Colonic mucosa (tissue), 4 donors: ENCODE measurements at regions not wholly inside any gene's neighbourhood (a gene's known extent, or its start where the extent isn't known, plus 50 kb on each side); places are given as distances from the start of the nearest gene placed in this dataset.

Source experiments
- DNase-seq: peaks from one replicate; pipeline ENCODE4 v3.0.0-alpha.2; 2020
- H3K27ac ChIP-seq: fragments of 200-600 bp; one replicate; pipeline ENCODE4 v1.8.0; 2021
- H3K27me3 ChIP-seq: fragments of 200-600 bp; one replicate; pipeline ENCODE4 v1.8.0; 2021
- H3K36me3 ChIP-seq: fragments of 200-600 bp; one replicate; pipeline ENCODE4 v1.8.0; 2021
- H3K4me1 ChIP-seq: fragments of 200-600 bp; one replicate; pipeline ENCODE4 v1.8.0; 2021; ENCODE audit warnings: mild to moderate bottlenecking
- H3K4me3 ChIP-seq: fragments of 200-600 bp; one replicate; pipeline ENCODE4 v1.8.0; 2021
- H3K9ac ChIP-seq, 2 donors: one replicate each; pipeline ENCODE4 v1.7.0; 2013; ENCODE audit warnings: control low read depth in 2 of 2, low read depth in 2 of 2, low read length in 2 of 2
- H3K9me3 ChIP-seq: fragments of 200-600 bp; one replicate; pipeline ENCODE4 v1.8.0; 2021
- intact Hi-C: fragments of 100-400 bp; cut with DNase I; formaldehyde crosslinking; loops from one replicate; pipeline ENCODE4 v1.14.1; 2022
- TF ChIP-seq, protein P1 (sequence below): fragments of 200-600 bp; IDR thresholded peaks from one replicate; pipeline ENCODE4 v1.8.0; 2022; ENCODE audit warnings: antibody characterized with exemption, mild to moderate bottlenecking
- donor health status: healthy.
- donor health status: DM: no; HTN: no; CAD: no.
- donor health status: DM: no; HTN: no; CAD: no.

DNA sequence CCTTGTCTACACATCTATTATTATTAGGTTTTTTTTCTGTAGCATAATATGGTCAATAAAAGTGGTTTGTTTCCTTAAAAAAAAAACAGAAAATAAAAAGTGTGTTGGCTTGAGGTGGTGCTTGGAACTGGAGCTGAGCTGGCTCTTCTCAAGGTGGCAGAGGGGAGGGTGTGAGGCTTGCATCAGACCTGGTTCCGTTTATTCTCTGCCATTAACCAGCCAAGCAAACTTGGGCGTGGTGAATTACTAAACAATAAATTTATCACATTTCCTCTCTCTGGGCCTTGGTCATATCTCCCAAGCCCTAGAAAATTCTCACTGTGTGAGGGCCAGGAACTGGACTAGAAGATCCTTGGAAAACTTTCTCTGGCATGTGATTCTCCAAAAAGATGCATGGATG lies 427.5 kb upstream of the MKI67 start:
- H3K4me1 ChIP-seq, result no peaks in the 10 kb centered on the region
- no peak overlapping the region for H3K27ac ChIP-seq
- TF ChIP-seq, protein P1, sequence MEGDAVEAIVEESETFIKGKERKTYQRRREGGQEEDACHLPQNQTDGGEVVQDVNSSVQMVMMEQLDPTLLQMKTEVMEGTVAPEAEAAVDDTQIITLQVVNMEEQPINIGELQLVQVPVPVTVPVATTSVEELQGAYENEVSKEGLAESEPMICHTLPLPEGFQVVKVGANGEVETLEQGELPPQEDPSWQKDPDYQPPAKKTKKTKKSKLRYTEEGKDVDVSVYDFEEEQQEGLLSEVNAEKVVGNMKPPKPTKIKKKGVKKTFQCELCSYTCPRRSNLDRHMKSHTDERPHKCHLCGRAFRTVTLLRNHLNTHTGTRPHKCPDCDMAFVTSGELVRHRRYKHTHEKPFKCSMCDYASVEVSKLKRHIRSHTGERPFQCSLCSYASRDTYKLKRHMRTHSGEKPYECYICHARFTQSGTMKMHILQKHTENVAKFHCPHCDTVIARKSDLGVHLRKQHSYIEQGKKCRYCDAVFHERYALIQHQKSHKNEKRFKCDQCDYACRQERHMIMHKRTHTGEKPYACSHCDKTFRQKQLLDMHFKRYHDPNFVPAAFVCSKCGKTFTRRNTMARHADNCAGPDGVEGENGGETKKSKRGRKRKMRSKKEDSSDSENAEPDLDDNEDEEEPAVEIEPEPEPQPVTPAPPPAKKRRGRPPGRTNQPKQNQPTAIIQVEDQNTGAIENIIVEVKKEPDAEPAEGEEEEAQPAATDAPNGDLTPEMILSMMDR, result no peak
- no peaks in the 10 kb centered on the region for H3K27me3 ChIP-seq
- H3K9me3 ChIP-seq, result no peaks in the 10 kb centered on the region
- intact Hi-C loops, result loop anchor here (10.0 kb wide), 1 partner anchor 301 kb away; no protein-coding TSS in a partner anchor
- no peak for DNase-seq
- no peak overlapping the region for H3K4me3 ChIP-seq
- no peak overlapping the region for H3K9ac ChIP-seq
- no peaks in the 10 kb centered on the region for H3K36me3 ChIP-seq

DNA sequence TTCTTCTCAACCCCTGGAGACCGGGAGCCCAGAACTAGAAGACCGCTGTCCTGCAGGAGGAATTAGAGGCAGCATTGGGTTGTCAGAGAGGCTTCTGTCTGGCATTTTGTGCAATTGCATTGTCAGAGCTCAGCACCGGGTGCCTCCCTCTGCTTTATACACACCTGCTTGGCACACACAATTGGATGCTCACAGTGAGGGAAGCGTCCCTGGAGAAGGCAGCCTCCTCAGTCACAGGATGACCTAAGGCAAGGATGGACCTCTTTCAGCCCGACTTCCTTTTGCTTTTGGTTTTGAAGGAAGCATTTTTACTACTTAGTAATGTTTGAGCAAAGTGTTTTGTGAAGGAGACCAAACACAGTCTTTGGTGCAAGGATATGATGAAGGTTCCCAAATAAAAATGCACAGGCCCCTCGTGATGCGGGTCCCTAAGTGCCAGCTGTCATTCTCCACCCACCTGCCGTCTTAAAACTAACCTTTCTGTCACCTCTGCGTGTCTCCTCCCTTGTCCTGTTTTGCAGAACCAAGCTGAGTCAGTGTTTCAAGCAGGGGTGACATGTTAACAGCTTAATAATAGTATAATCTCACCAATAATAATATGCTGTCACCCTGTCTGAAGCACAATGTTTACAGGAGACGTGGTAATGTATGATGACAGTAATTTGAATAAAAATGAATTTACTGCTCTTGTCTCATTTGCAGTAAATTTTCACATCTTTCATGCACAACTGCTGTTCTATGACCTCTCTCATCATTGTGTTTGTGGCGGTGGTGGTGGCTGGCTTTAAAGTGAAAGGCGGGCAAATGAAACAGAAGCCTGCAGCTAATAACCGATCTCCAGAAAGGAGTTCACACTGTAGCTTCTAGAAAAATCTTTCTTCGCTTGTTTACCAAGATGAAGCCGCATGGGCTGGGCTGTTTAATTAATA lies 430.2 kb upstream of the MKI67 start:
- Histone ChIP-seq H3K27ac (no peak overlapping the region), H3K27me3 (no peaks in the 10 kb centered on the region), H3K4me3 (no peak overlapping the region), H3K9ac (no peak overlapping the region), H3K36me3 (no peaks in the 10 kb centered on the region), H3K4me1 (no peaks in the 10 kb centered on the region), H3K9me3 (no peaks in the 10 kb centered on the region)
- intact Hi-C loops, result loop anchor here (10.0 kb wide), 1 partner anchor 298 kb away; no protein-coding TSS in a partner anchor
- DNase-seq, result no peak
- TF ChIP-seq, protein P1, result no peak

DNA sequence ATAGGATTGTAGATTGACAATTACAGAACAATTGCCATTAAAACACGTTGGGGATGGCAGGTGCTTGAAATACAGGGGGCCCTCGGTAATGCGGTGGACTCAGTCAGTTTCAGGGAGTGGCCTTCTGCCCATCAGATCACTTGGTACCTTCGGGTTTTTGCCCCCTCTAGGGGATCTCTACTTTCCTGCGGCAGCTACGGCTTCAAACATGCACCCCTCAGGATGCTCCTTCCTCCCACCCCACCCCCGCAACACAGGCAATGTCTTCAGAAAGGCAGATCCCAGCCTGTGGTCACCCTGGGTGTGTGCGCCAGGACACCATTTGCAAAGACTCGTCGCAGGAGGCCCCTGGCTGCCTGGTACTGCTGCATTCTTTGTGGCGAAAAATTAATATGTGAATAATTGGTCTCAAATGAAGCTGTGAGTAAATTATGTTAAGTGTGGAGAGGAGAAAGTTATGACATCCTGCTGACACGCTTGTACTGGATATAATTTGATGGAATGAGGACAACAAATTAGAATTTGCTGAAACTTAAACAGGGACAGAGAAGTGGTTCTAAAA lies 431.0 kb upstream of the MKI67 start:
- Histone ChIP-seq H3K27me3 (no peaks in the 10 kb centered on the region), H3K9me3 (no peaks in the 10 kb centered on the region), H3K27ac (no peak overlapping the region), H3K36me3 (no peaks in the 10 kb centered on the region), H3K9ac (no peak overlapping the region), H3K4me1 (no peaks in the 10 kb centered on the region), H3K4me3 (no peak overlapping the region)
- DNase-seq, result no peak
- TF ChIP-seq, protein P1, result no peak
- intact Hi-C loops, result loop anchor here (10.0 kb wide), 1 partner anchor 298 kb away; no protein-coding TSS in a partner anchor

DNA sequence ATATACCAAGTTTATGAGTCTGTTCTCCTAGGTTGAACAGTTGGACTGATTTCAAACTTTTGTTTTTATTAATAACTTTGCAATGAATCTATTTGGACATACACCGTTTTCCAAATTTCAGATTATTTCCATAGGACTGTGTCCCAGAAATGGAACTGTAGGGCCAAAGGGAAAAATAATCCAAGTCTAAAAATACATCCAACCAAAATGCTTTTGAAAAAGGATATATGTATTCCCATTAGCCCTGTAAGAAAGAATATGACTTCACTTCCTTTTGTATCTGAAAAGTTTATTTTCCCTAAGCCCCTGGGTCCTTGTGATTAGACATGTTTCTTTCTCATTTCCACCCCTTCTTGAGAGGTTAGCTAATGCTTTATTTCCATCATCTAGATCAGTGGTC lies 434.2 kb upstream of the MKI67 start:
- intact Hi-C loops, result no loop called here
- no peaks in the 10 kb centered on the region for H3K4me1 ChIP-seq
- TF ChIP-seq, protein P1, result no peak
- DNase-seq, result no peak
- H3K4me3 ChIP-seq, result no peak overlapping the region
- no peaks in the 10 kb centered on the region for H3K36me3 ChIP-seq
- H3K9ac ChIP-seq, result no peak overlapping the region
- H3K27ac ChIP-seq, result no peak overlapping the region
- H3K27me3 ChIP-seq, result no peaks in the 10 kb centered on the region
- H3K9me3 ChIP-seq, result no peaks in the 10 kb centered on the region

DNA sequence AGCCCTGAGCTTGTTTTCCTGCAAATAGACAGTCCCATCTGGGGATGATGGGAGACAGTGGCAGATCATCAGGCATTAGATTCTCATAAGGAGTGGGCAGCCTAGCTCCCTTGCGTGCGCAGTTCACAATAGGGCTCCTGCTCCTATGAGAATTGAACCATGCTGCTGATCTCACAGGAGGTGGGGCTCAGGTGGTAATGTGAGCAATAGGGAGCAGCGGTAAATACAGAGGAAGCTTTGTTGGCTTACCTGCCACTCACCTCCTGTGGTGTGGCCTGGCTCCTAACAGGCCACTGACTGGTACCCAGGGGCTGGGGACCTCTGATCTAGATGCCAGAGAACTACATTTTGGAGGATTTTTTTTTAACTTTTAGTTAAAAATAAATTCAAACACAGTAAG lies 434.8 kb upstream of the MKI67 start:
- no peaks in the 10 kb centered on the region for H3K9me3 ChIP-seq
- H3K27me3 ChIP-seq, result no peaks in the 10 kb centered on the region
- no peak overlapping the region for H3K9ac ChIP-seq
- no peaks in the 10 kb centered on the region for H3K36me3 ChIP-seq
- intact Hi-C loops, result no loop called here
- no peak for DNase-seq
- TF ChIP-seq, protein P1, result no peak
- no peaks in the 10 kb centered on the region for H3K4me1 ChIP-seq
- H3K4me3 ChIP-seq, result no peak overlapping the region
- H3K27ac ChIP-seq, result no peak overlapping the region
